C4-2B (cell line): ENCODE measurements at regions not wholly inside any gene's neighbourhood (a gene's known extent, or its start where the extent isn't known, plus 50 kb on each side); places are given as distances from the start of the nearest gene placed in this dataset.

Source experiments
- ZFX ChIP-seq: fragments of 450-650 bp; IDR thresholded peaks from 2 replicates; pipeline ENCODE4 v1.6.1; 2017
- TF ChIP-seq, protein P1 (sequence below): fragments of 450-650 bp; conservative IDR thresholded peaks from 2 replicates; pipeline ENCODE4 v1.5.1; 2017; ENCODE audit warnings: mild to moderate bottlenecking

DNA sequence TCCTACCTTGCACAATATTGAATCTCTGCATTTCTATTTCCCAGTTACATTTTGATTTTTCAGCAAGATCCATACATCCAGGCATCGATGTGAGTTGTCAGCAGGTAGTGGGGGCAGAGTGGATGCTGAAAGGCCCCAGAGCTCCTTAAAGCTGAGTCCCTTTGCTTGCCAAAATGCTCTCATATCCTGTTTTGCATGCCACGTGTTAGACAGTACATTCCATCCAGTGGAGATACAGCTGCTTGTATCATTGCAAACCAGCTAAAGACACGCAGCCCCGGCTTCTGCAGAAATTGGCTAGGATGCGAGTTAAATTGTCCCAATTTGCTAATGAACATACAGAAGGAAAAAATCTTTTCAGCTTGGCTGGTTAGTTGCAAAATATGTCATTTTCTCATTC lies 179.6 kb upstream of the MXRA5 start:
- TF ChIP-seq, protein P1, sequence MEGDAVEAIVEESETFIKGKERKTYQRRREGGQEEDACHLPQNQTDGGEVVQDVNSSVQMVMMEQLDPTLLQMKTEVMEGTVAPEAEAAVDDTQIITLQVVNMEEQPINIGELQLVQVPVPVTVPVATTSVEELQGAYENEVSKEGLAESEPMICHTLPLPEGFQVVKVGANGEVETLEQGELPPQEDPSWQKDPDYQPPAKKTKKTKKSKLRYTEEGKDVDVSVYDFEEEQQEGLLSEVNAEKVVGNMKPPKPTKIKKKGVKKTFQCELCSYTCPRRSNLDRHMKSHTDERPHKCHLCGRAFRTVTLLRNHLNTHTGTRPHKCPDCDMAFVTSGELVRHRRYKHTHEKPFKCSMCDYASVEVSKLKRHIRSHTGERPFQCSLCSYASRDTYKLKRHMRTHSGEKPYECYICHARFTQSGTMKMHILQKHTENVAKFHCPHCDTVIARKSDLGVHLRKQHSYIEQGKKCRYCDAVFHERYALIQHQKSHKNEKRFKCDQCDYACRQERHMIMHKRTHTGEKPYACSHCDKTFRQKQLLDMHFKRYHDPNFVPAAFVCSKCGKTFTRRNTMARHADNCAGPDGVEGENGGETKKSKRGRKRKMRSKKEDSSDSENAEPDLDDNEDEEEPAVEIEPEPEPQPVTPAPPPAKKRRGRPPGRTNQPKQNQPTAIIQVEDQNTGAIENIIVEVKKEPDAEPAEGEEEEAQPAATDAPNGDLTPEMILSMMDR: no peak
- no peak for TF ChIP-seq ZFX
